Activated naive CD4-positive, alpha-beta T cell treated with anti-CD3 and anti-CD28 coated beads, Interleukin-2, amount 50 U/mL, for 24 hours (primary cell): ENCODE measurements at regions not wholly inside any gene's neighbourhood (a gene's known extent, or its start where the extent isn't known, plus 50 kb on each side); places are given as distances from the start of the nearest gene placed in this dataset.

Experiments
- H3K27ac Mint-ChIP-seq: one replicate; pipeline ENCODE4 v1.8.0; 2021; ENCODE audit warnings: mild to moderate bottlenecking, mixed read lengths
- H3K27me3 Mint-ChIP-seq: one replicate; pipeline ENCODE4 v1.8.0; 2021; ENCODE audit warnings: mixed read lengths
- H3K36me3 Mint-ChIP-seq: one replicate; pipeline ENCODE4 v1.8.0; 2021; ENCODE audit warnings: mixed read lengths
- H3K4me1 Mint-ChIP-seq: one replicate; pipeline ENCODE4 v1.8.0; 2021; ENCODE audit warnings: mixed read lengths
- H3K4me3 Mint-ChIP-seq: one replicate; pipeline ENCODE4 v1.8.0; 2021; ENCODE audit warnings: mild to moderate bottlenecking, mixed read lengths
- H3K9me3 Mint-ChIP-seq: one replicate; pipeline ENCODE4 v1.8.0; 2021; ENCODE audit warnings: mixed read lengths

DNA sequence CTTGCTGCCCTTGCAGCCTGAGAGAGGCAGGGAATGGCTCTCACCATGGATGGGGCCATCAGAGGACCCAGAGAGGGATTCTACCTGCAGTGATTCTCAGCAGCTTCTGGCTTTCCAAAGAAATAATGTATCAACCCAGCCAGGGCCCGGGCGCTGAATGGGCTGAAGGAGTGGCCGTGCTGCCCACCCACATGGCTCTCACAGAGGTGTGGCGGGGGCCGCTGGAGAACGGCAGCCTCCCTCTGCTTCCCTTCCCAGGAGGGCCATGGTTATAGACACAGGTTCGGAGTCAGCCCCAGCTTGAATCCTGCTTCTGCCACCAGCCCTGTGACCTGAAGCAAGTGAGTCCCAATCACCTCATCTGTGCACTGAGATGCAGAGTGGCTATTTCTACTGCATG, 82.7 kb downstream of the THAP12 start:
- Mint-ChIP-seq H3K36me3 (no peaks in the 10 kb centered on the region), H3K27me3 (no peaks in the 10 kb centered on the region), H3K27ac (no peak overlapping the region), H3K4me1 (peaks cover 5% of the 10 kb centered on the region), H3K4me3 (no peak overlapping the region), H3K9me3 (no peaks in the 10 kb centered on the region)

DNA sequence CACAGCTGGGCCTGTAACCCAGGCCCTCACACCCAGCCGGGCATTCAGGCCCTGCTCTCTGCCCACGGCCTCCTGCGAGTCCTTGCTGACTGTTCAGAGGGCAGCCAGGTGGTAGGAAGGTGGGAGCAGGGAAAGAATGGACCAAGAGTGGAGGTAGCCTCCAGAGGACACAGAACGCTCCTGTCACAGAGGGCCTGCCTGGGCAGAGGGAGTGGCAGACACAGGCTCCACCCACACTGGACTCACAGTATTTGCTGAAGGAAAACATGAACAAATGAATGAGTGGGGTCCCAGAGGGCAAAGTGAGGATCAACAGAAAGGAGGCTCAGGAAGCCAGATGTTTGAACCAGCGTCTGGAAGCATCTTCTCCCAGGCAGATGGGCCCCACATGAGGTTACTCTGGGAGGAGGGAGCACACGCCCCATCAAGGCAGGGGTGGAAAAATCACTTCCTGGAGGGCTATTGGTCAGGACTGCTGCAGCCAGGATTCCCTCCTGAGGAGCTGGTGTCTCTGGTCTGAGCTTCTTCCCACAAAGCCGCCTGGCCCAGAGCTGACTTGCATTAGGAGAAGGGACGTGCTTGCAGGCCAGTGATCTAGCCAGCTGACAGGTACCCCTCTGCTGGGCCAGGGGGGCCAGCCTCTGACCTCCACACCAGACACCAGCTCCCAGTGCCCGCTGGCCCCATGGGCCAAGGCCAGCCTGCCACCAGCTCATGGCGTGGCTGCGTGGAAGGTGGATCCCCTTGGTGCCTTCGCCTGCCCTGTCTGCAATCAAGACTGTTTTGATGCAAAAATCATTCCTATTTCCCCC, 84.0 kb downstream of the THAP12 start:
- Mint-ChIP-seq H3K27me3 (no peaks in the 10 kb centered on the region), H3K36me3 (no peaks in the 10 kb centered on the region), H3K4me3 (no peak overlapping the region), H3K27ac (no peak overlapping the region), H3K4me1 (peaks cover 12% of the 10 kb centered on the region), H3K9me3 (no peaks in the 10 kb centered on the region)

DNA sequence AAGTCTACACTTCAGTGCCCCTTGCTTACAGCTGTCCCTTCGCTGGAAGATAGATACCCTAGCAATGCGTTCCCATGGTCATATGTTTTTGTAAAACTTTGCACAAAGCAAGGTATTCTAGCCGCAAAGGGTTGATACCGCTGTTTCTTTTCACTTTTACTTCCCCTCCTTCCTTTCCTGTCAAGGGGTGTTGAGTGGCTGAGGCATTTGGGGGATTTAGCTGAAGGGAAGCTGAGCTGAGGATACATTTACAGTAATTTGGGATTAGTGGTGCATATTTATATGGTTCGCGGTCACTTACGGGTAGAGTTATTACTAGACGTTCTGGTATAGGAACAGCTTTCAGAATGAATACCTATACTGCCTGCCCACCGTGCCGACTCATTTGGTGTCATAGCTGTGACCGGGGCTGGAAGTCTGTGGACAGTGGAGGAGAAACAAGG, 86.9 kb upstream of the WNT11 start:
- Mint-ChIP-seq H3K36me3 (no peaks in the 10 kb centered on the region), H3K4me3 (no peak overlapping the region), H3K9me3 (no peaks in the 10 kb centered on the region), H3K4me1 (peaks cover 24% of the 10 kb centered on the region), H3K27me3 (no peaks in the 10 kb centered on the region), H3K27ac (no peak overlapping the region)

DNA sequence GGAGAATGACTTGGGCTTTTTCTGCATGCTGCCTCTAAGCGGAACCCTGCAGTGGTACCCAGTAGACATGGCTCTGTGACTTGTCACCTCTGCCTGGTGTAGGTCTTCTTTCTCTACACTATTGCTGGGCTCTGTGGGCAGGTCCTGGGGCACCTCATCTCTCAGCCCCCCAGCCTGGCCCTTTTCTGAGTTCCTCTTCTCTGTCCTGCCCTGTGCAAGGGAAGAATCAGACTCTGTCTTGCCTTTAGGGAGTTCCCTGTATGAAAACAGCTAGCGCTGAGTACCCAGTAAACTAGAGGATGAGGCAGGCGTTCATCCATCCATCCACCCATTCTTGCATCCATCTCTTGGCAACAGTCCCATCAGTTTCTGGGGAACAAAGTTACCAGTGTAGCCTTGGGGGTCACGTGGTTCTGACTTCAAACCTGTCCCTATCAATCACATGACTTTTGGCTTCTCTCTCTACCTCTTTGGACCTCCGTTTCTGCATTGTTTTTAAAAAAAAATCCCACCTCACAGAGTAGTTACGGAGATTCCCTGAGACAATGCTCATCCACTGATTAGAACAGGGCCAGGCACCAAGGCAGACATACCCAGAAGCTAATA, 86.4 kb upstream of the WNT11 start:
- Mint-ChIP-seq H3K4me3 (no peak overlapping the region), H3K9me3 (no peaks in the 10 kb centered on the region), H3K27me3 (no peaks in the 10 kb centered on the region), H3K27ac (no peak overlapping the region), H3K36me3 (no peaks in the 10 kb centered on the region), H3K4me1 (peaks cover 29% of the 10 kb centered on the region)

DNA sequence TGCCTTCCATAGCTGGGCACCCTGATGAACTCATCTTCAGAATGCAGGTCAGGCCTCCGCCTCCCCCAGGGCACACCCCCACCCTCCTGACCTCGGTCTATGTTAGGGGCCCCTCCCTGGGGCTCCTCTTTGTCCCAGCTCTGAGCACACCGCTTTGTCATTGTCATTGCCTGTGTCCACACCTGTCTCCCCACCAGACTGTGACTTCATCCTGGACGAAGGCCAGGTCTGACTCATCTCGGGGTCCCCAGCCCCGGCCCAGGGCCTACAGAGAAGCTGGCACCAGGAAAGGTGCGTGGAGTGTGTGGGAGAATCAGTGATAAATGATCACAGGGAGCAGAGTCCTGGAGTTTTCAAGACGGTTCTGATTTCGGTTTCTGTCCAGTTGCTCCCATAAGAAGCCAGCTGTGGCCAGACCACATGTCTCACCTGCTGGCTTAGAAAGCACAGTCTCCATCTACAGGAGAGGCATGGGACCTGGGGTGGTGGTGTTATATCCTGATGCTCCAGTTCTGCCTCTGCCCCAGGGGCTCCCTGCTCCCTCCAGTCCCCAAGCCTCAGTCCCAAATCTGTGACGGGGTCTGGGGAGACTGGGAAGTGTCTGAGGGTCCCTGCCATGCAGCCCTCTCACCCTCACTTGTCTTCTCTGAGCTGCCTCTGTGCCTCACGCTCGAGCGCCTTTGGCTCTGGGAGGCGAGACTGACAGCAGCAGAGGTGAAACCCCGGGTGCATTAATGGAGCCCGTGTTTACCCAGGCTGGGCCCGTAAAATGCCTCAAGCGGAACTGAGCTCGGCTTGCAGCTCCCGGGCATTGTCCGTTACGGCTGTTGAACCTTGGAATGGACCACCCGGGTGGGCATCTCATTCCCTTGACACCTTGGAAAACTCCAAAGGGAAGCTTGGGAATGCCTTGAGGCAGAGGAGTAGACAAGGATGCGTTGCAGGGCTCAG, 85.5 kb upstream of the WNT11 start:
- no peak overlapping the region for H3K27ac Mint-ChIP-seq
- no peaks in the 10 kb centered on the region for H3K27me3 Mint-ChIP-seq
- H3K9me3 Mint-ChIP-seq, result no peaks in the 10 kb centered on the region
- peaks cover 38% of the 10 kb centered on the region for H3K4me1 Mint-ChIP-seq
- no peaks in the 10 kb centered on the region for H3K36me3 Mint-ChIP-seq
- no peak overlapping the region for H3K4me3 Mint-ChIP-seq

DNA sequence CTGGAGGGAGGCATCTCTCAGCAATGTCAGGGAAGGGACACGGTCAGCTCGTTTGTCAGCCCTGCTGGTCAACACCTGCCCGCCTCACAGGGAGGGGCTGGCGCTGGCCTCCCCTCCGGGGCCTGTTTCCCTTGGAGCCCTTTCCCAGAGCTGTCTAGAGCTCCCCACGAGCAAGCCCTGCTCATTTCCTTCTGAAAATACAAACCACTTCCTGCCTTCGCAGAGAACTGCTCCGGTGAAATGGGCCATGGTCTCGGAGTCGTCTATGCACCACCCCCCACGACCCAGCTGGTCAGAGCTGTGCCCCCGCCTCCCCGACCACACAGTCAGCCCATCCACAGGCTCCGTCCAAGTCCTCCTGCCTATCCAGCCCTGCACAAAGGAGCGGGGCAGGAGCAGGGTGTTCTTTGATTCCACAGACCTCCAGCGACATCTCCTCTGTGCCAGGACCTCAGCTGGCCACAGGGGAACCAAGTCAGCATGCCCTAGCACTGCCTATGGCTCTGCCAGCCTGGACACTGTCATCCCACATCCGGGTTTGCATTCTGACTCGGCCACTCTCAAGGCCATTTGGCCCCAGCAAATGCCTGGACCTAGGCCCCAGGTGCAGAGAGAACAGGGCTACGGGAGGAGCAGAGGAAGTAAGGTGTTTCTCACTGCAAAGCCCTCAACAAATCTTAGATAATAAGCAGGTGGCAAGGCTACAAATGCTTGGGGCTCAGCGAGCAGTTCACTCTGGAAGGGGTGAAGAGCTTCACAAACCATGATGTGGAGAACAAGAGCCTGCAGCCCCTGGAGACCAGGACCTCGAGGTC, 82.1 kb upstream of the WNT11 start:
- no peaks in the 10 kb centered on the region for H3K36me3 Mint-ChIP-seq
- no peaks in the 10 kb centered on the region for H3K27me3 Mint-ChIP-seq
- H3K4me3 Mint-ChIP-seq, result peak overlapping the region; percentile 61
- no peaks in the 10 kb centered on the region for H3K9me3 Mint-ChIP-seq
- peaks cover 42% of the 10 kb centered on the region for H3K4me1 Mint-ChIP-seq
- H3K27ac Mint-ChIP-seq, result peak overlapping the region; percentile 87

DNA sequence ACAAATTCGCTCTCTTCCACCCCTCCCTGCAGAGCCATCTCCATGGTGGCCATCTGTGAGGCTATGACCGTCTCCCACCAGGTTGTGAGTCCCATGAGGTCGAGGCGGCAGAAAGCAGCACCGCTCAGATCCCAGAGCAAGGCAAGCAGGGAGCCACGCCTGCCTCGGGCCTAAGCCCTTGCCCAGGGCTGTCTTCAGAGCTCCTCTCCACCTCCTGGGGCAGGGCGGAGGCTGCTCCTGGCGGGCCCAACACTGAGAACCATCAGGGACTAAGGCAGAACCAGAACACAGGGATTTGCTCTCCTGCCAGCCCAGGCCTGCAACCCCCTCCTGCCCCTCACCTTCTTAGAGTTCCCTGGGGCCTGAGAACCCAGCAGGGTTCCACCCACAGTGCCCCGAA, 80.9 kb upstream of the WNT11 start:
- Mint-ChIP-seq H3K27ac (peak overlapping the region; percentile 87), H3K4me3 (no peak overlapping the region)

DNA sequence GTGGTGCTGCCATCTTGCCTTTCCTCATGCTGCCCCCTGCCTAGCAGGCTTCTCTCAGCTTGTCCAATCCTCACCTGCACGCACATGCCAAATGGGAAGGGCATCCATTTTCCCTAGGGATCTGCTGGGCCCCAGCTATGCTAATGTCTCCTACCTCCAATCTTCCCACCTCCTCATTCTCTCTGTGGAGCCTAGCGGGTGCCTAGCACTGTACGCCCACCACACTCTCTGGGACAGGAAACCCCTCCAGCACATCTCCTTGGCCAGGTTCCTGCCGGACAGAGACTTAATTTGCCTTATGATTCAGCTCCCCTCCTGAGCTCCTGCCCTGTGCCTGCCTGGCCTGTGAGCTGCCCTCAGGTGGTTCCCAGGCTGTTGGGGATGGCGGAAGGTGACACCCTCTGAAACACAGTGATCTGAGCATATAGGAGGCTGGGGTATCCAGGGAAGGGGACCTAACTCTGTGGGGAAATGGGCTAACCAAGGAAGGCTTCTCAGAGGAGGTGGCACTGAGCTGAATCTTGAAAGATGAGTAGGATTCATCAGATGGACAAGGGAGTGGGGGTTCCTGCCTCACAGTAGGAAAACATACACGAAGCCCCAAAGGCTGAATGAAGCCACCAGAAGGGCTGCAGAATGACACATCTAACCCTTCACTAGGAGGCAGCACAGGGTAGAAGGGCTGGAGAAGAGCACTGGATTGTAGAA, 79.2 kb upstream of the WNT11 start:
- H3K4me3 Mint-ChIP-seq, result no peak overlapping the region
- H3K27ac Mint-ChIP-seq, result peak overlapping the region; percentile 77
- peaks cover 33% of the 10 kb centered on the region for H3K4me1 Mint-ChIP-seq
- no peaks in the 10 kb centered on the region for H3K36me3 Mint-ChIP-seq
- no peaks in the 10 kb centered on the region for H3K27me3 Mint-ChIP-seq
- H3K9me3 Mint-ChIP-seq, result no peaks in the 10 kb centered on the region

More for the DNA sequence above, 80.9 kb upstream of the WNT11 start:
- H3K36me3 Mint-ChIP-seq, result no peaks in the 10 kb centered on the region
- H3K4me1 Mint-ChIP-seq, result peaks cover 33% of the 10 kb centered on the region
- no peaks in the 10 kb centered on the region for H3K9me3 Mint-ChIP-seq
- no peaks in the 10 kb centered on the region for H3K27me3 Mint-ChIP-seq

DNA sequence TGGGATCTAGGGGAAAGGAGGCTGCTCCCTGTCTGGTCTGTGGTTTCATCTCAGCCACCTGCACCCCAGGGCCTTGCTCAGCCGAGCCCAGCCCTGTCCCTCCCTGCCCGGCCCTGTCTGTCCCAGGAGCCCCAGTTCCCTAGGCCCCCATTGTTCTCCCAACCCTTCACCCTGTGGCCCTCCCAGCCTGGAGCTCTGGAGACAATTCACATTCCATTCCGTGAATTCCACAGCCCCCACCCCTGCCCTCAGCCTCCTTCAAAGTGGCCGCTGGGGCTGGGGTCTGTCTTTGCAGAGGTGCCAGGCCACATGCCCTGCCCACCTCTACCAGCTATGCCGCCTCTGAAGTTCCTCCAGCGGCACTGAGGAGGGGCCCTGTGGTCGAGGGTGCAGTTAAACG, 77.9 kb upstream of the WNT11 start:
- Mint-ChIP-seq H3K9me3 (no peaks in the 10 kb centered on the region), H3K36me3 (no peaks in the 10 kb centered on the region), H3K4me1 (peaks cover 30% of the 10 kb centered on the region), H3K27me3 (no peaks in the 10 kb centered on the region), H3K27ac (no peak overlapping the region), H3K4me3 (no peak overlapping the region)

DNA sequence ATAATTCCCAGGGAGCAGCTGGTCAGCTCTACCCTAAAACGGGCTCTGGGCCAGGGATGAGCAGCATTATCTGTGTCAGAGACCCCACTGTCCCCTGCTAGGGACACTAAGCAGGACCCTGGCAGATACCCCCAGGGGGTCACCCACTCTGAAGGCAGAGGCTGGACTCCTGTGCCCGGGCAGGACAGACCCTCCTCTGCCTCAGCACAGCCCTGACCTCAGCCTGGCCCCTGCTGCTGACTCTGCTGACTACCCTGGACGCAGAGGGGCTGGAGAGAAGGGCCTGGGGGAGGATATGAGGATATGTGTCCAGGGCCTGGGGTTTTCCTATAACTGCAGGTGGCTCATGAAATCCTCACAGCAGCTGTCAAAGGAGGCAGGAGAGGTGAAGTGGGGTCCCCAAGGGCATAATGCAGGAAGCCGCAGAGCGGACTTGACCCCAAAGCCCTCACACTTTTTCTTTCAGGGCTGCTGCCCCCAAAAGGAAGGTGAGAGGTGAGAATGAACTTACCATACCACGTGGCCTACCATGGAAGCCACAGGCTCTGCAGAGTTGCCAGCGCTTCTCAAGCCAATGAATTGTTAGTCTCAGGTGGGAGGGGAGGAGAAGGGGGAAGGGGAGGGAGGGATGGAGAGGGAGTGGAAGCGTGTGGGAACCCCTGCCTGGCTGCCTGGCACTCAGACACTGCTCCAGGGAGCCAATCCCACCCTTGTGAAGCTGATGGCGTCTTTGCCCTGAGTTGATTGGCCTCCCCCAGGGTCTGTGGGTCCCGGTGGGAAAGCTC, 76.7 kb upstream of the WNT11 start:
- Mint-ChIP-seq H3K36me3 (no peaks in the 10 kb centered on the region), H3K27me3 (no peaks in the 10 kb centered on the region), H3K4me1 (peaks cover 19% of the 10 kb centered on the region), H3K9me3 (no peaks in the 10 kb centered on the region), H3K27ac (no peak overlapping the region), H3K4me3 (no peak overlapping the region)

DNA sequence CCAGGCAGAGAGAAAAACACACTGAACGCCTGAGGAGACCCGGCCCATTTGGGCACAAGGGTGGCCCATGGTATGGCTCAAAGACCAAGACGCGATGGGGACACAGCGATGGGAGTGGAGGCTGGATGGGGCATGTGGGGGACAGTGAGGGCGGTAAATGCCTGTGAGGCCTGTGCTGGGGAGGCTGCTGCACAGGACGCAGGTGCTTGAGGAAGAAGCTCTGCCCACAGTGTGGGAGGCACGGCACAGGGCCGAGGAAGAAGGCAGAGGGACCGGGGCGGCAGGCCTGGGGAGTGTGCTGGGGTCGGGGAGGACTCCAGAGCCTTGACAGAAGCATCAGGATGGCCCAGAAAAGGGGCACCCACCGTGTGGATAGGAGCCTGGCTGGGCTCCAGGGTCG, 75.9 kb upstream of the WNT11 start:
- no peak overlapping the region for H3K4me3 Mint-ChIP-seq
- no peaks in the 10 kb centered on the region for H3K27me3 Mint-ChIP-seq
- peaks cover 10% of the 10 kb centered on the region for H3K4me1 Mint-ChIP-seq
- no peaks in the 10 kb centered on the region for H3K36me3 Mint-ChIP-seq
- no peak overlapping the region for H3K27ac Mint-ChIP-seq
- no peaks in the 10 kb centered on the region for H3K9me3 Mint-ChIP-seq

DNA sequence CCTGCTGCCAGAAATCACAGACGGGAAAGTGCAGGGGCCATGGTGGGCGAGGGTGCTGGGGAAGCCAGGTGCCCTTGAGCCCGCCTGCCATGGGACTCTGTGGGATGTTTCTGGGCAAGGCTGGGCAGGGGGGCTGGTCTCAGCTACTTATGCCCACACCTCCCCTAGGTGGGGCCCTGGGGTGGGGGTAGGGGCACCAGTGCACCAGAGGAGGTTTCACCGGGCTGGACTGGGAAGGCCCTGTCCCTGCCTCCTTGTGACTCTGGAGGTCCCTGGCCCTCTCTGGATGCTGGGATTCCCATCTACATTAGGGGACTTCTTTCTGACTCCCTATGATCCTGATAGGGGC, 75.2 kb upstream of the WNT11 start:
- Mint-ChIP-seq H3K27ac (no peak overlapping the region), H3K27me3 (no peaks in the 10 kb centered on the region), H3K36me3 (no peaks in the 10 kb centered on the region), H3K9me3 (no peaks in the 10 kb centered on the region), H3K4me1 (peaks cover 7% of the 10 kb centered on the region), H3K4me3 (no peak overlapping the region)

DNA sequence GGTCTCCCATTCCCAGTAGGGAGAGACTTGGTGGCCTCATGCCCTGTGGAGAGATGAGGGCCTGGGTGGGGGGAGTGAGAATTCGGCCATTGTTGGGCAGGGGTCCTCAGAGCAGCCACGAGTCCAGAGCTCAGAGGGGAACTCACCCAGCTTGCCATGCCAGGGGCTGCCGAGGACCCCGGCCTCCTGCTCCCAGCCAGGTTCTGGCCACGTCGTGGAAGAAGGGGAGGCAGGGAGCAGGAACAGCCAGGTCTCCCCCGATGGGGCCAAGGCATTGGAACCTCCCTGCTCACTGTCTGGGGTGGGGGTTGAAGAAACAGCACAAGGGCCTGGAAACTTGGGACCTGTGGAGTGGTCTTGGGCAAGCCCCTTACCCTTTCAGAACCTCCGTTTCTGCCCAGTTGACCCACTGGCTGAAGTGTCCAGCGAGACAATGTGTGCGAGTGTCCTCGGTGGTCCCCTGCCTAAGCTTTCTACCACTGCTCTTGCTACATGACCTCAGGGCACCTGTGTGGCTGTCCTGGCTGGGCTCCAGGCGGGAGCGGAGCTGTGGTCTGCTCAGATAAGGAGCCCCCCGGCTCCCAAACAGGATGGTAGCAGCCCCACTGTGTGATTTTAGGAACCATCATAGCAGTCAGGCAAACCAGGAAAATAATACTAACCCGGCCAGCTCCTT, 74.7 kb upstream of the WNT11 start:
- Mint-ChIP-seq H3K27me3 (no peaks in the 10 kb centered on the region), H3K4me3 (no peak overlapping the region), H3K4me1 (peaks cover 3% of the 10 kb centered on the region), H3K9me3 (no peaks in the 10 kb centered on the region), H3K36me3 (no peaks in the 10 kb centered on the region), H3K27ac (no peak overlapping the region)
